HG02623 (cell line): ENCODE measurements at regions not wholly inside any gene's neighbourhood (a gene's known extent, or its start where the extent isn't known, plus 50 kb on each side); places are given as distances from the start of the nearest gene placed in this dataset.
"Not testable (repeated sequence)": the region's sequence is repeated elsewhere in the genome, so short reads cannot be mapped to it uniquely, and the experiment has no call there.

Experiments used
- ATAC-seq: cut with Tn5 transposase; IDR thresholded peaks from one replicate; pipeline ENCODE4 v1.9.1; 2021; ENCODE audit warnings: moderate library complexity; ENCODE audit not compliant: unreplicated experiment

DNA sequence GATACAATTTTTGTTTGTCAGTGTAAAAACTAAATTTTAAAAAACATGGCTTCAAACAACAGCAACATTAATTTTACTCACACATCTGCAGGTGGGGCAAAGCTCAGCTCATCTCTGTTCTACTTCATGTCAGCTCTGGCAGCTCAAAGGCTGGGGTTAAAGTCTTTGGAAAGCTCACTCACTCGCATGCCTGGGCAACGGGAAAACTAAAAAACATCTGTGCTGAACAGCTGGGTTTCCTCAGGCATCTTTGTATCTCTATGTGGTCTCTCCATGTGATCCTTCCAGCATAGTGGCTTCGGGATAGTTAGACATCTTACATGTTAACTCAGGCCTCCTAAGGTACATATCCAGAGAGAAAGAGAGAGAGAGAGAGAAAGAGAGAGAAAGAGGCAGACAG, 499.6 kb downstream of the RFPL4B start:
- no peak for ATAC-seq

DNA sequence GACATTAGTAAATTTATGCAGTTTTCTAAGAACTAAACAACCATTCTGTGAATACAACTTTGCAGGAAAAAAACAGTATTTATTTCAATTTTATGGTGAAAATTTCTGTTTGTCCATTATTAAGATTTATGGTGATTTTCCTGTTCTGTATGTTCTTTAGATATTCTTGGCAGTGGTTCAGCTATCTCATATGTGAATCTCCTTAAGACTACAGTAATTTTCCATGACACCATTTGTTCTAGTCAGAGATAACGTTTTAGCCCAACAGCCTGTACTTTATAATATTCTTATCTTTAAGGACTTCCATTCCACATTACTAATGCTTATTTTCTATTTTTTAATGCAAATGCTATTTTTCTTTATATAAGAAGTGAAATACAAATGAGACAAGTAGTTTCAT, 504.0 kb downstream of the RFPL4B start:
- no peak for ATAC-seq

DNA sequence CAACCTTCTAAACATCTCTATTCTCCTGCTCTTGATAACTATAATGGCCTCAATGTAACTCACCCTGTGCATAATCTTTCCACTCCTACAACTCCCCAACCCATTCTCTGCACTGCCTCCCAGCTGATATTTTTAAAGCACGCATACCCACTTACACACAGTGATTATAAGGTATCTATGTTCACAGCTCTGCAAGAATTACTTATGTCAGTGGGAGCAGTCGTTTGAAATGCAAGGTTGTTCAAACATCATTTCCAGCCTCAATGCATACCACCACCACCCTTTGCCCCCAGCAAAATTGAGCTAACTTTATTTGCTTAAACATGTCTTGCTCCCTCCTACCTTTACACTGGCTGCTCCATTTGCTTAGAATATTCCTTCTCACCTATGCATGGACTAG, 506.0 kb downstream of the RFPL4B start:
- no peak for ATAC-seq

DNA sequence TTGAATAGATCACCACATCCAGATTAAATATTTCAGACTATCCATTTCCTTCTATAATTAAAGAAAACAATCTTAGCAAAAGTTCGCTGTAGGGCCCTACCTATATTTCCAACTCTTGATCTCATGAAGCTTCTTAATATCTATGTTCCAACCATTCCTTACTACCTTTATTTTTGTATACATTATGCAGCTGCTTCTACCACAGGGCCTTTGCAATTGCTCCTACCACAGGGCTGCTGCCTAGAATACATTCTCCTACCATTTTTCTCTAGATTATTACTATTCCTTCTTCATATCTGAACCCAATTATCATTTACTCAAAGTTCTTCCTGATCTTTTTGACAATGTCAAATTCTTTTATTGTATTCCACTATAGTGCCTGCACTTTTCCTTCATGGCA, 516.6 kb downstream of the RFPL4B start:
- ATAC-seq, result no peak

DNA sequence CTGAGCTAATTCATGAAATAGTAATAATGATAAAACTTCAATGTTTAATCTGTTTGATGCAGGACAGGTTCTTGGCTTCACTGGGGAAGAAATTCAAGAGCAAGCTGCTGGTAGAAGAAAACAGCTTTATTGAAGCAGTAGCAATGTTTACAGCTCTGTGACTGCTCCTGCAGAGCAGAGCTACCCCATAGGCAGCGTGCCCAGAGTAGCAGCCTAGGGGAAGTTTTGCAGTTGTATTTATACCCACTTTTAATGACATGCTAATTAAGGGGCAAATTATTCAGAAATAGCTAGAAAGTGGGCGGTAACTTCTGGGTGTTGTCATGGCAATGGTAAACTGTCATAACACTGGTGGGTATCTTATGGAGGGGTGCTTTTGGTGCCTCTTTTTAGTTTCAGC, 518.0 kb downstream of the RFPL4B start:
- no peak for ATAC-seq

DNA sequence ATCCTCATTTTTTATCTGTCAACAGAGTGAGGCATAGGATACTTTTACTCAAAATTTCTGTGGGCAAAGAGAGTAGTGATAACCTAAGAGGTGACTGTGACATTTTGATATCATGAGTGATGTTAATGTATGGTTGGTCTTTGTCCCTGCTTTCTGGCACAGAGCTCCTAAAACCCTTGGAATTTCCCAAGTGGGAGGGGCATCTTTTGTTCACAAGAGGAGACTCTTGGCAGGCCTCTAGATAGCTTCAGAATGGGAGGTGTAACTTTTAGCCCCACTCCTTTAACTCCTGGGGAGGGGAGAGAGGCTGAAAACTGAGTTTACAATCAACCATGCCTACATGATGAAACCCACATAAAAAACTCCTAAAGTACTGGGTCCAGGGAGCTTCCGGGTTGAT, 527.8 kb downstream of the RFPL4B start:
- ATAC-seq, result no peak

DNA sequence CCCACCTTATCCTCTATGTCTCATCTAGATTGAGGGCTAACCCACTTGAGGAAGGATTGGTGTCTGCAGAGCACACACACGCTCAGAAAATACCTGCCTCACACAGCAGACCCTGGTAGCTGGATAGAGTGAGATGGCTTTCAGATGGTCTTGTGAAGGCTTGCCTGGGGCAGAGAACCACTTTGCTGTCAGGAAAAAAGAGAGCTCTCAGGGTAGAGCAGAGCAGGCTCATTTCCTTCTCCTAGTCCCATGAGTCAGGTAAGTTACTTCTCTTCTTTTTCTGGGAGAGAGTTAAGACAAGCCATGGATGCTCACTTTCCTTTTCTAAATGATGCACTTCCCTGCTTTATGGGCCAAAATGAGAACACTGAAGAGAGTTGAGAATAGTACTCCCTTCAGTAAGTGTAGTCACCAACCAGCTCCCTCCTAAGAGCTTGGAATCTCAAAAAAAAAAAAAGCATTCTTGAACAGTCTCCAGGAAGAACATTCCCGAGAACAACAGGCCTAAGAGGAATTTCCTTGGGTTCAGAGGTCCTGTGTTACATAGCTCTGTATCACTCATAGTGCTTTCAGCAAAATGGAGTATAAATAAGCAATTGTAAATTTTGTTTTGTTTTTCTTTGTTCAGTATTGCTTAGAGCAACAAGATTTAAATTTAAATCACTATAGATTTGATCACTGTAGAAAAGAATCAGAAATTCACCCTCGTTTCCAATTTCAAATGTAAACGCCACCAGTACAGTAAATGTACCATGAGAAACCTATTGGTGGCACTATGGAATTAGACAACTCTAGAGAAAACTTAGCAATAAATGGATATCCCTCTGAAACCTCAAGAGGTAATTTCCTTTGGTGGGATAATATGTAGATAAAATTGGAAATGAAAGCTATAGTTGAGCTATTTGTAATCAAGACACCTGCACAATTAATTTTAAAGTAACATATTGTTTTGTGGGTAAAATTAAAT, 530.3 kb downstream of the RFPL4B start:
- ATAC-seq, result no peak

DNA sequence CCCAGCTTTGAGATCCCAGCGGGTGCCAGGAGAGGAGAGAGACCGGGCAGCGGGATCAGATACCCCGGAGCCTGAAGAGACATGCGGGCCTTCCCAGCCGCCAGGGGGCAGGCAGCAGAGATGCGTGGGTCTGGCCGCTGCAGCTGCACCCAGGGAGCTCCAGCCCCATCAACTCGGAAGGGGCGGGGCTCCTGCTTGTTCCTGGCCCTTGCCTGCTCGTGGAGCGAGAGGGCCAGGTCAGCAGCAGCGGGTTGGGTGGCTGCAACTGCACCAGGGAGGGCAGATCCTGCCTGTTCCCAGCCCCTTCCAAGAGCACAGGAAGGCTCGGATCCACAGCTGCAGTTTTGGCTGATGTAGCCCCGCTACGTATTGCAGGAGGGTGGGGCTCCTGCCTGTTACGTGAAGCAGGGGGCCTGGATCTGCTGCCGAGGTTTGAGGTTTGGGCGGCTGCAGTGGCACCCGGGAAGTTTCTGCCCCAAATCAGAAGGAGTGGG, 532.8 kb downstream of the RFPL4B start:
- ATAC-seq, result no peak

DNA sequence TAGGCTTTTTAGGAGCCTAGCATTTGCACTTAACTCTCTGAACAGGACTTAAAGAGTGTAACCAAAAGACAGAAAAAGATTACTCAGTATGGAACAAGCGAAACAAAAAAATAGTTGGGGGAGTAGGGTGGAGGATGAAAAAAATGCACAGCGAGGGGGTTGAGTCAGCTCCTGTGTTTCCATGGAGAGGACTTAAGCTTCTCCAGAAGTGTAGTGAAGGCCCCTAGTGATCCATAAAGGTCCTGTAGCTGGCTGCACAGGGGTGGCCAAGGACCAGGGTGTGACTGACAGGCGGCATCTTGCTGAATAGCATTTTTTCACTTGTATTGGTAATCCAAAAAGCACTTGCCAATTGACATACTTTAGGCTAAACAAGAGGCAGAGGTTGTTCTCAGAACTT, 533.9 kb downstream of the RFPL4B start:
- no peak for ATAC-seq

DNA sequence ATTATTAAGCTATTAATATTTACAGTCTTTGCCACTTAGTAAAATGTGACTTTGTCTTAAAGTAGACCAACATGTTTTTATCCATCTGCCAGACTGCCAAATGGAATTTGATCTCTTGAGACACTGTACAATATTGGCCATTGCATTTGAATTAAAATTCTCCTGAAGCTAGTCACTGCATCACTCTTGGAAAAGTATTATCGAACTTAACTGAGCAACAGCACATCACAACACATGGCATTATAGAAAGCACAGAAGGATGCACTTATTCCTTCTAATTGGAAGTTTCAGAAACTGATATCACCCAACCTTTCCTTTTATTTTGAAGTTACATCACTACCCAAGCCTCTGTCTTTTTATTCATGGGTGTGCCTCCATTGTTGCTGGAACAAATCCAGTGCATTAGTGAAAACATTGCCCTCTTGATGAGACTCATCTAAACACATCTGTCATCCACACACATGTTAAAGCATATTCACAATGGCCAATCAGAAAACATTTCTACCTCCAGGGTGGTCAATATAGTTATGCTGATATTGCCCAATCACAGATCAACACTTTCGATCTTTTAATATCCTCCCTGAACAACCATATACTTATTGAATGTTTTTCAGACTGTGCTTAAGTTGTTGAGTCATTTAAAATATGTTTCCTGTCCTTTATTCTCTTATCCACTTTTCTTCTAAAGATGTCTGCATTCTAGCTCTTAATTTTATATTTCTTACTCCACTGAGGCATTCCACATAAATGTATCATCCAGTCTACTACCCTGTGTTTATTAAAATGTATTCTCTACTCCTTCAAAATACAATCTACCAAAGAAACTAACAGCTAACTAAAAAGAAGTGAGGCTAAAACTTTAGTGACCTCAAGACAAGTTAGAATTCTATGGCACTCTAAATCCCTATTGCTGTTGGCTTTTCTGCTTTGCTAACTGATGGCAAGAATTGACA, 535.0 kb downstream of the RFPL4B start:
- ATAC-seq, result no peak

DNA sequence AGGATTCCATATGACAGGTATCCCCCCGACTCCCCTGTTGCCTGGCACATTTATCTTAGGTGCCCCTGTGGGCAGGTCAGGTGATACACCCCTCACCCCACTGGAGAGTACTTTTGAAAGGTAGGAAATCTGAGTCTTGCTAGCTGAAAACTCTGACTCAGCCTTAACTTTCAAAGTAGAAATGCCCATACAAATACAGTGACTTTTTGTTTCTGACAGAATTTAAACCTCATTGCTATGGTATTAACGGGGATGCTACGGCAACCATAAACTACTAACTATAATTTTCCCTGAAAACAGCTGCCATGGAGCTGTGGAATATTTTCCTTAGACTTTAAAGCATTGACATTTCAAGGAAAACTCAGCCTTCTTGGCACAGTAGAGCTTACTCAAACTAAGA, 536.0 kb downstream of the RFPL4B start:
- ATAC-seq, result no peak

DNA sequence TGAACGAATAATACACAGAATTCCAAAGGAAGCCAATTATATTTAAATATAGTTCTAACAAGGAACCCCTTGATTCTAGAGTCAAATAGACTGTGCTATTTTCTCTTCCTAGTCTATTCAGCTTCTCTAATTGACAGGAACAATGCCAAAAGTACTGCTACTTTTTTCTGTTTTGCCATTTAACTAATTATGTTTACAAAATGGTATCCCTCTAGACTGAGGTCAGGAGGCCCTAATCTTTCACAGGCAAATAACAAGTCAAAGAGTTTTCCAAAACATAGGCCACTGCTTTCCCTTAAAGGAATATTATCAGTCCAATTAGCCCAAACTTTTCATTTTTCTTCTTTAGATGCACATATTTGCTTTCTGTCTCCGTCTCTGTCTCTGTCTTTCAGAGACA, 539.3 kb downstream of the RFPL4B start:
- ATAC-seq, result no peak

DNA sequence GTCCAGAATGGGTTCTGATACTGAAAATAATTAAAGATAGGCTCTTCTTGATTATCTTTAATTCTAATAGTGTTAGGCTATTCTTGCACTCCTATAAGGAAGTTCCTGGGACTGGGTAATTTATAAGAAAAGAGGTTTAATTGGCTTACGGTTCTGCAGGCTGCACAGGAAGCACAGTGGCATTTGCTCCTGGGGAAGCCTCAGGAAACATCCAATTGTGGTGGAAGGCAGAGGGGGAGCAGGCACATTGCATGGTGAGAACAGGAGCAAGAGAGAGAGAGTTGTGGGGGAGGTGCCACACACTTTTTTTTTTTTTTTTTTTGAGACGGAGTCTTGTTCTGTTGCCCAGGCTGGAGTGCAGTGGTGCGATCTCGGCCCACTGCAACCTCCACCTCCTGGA, 540.3 kb downstream of the RFPL4B start:
- ATAC-seq, result not testable (repeated sequence)

DNA sequence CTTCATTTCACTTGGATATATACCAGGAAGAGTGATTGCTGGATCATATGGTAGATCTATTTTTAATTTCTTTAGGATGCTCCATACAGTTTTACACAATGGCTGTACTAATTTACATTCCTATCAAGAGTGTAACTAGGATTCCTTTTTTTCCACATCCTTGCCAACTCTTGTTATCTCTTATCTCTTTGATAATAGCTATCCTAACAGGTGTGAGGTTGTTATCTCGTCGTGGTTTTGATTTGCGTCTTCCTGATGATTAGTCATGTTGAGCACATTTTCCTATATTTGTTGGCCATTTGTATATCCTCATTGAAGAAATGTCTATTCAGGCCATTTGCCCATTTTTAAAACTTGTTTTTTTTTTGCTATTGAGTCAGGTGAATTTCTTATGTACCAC, 552.4 kb downstream of the RFPL4B start:
- ATAC-seq, result no peak

DNA sequence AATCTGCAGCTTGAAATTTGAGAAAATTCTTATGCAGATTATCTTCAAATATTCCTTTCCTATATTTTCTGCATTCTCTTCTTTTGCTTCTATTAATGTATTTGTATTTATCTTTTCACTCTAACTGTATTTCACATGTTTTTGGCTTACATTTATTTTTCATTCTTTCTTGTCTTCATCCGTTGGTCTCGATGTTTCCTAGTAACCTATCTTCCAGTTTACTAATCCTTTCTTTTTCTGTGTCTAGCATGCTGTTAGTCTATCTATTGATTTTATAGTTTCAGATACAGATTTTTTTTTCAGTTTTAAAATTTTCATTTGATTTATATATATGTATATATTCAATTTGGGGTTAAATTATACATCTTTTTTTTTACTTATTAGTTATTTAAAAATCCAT, 556.2 kb downstream of the RFPL4B start:
- no peak for ATAC-seq

DNA sequence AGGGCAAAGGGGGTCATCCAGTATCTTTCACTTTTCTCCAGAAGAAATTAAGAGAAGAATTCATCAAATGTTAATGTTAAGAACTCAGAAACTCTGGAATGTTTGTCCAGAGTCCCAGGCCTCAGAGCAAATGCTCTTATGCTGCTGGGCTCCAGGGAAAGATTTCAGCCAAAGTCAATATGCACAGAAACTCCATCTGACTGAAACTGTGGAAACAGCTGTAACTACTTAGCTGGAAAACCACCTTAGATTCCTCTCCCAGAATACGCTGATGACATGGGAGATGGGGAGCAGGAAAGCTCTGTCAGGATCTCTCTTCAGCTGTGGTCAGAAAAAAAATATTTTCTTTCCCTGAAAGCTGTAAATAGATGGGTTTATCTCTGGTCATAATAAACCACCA, 559.6 kb downstream of the RFPL4B start:
- no peak for ATAC-seq

DNA sequence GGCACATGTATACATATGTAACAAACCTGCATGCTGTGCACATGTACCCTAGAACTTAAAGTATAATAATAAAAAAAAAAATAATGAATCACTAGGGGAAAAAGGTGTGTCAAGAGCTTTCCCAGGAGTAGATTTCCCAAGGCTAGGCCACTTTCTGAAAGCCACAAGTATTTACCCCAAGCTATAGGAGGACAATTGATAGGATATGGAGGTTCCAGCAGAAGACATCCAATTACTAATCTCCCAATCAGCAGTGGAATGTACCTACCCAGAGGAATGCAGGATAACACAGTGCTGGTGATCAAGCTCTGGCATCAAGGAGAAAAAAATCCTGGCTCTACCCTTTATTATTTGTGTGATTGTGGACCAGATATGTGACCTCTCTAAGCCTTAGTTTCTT, 562.7 kb downstream of the RFPL4B start:
- ATAC-seq, result no peak

DNA sequence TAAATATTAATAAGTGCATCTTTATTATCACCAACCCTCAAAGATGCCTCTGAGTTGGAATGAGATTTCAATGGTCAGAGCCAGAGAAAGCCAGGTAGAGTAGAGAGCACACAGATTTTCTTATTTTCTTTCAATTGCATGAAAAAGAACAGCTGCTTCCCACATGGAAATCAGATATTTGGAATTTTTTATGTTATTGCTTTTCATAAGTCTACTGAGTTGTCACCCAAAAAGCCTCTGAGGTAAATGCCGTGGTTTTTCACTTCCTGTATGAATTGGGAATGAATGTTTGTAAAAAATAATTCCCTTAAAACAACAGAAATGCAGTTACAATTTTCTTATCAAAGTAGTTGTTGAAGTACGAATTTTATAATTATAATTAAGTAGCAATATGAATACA, 563.1 kb downstream of the RFPL4B start:
- ATAC-seq, result no peak

DNA sequence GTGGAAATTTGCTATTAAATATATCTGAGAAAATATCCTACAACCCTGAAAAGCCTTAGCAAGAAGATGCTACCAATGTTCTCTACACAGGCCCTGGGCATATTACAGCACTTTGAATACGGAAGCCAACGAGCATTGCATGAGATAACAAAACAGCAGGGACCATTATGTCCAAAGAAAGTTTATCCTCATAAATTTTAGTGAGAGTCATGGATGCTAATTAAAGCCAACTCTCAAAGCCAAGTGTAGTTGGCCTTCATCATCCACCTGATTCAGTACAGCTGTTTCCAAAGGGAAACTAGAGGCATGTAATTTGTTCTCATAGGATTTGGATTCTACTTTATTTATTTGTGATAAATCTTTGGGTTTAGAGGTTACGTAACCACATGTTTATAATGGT, 564.8 kb downstream of the RFPL4B start:
- no peak for ATAC-seq

DNA sequence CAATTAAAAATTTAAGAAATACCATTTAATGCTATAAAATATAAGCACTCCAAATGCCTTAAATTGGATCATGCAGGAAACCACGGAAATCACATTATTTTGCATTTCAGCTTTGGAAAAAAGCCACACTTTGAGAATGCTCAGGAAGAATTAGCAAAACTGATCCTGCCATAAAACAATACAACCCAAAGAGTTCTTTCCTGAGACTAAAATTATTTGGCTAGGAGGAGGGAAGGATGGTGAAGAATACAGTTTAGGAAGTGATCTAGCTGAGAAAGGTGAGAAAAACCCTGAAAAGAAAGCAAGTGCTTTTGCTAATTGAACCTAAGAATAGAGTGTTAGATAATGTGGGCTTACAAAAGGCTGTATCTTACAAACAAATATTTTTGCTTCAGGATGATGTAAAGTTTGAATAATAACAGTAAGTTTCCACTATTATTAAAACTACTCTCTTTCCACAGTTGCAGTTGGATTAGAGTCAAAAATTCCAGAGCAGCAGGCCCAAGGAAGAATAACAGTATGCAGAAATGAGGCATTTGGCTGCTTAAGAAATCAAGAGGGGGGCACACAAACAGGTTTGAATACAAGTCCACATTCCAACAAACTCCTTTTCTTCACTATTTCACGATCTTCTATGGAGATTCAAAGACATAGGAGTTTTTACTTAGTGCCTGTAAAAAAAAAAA, 565.4 kb downstream of the RFPL4B start:
- ATAC-seq, result no peak

DNA sequence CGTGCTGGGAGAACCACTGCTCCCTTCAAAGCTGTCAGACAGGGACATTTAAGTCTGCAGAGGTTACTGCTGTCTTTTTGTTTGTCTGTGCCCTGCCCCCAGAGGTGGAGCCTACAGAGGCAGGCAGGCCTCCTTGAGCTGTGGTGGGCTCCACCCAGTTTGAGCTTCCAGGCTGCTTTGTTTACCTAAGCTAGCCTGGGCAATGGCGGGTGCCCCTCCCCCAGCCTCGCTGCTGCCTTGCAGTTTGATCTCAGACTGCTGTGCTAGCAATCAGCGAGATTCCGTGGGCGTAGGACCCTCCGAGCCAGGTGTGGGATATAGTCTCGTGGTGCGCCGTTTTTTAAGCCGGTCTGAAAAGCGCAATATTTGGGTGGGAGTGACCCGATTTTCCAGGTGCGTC, 572.6 kb downstream of the RFPL4B start:
- ATAC-seq, result not testable (repeated sequence)
